H9 (cell line): ENCODE measurements at regions not wholly inside any gene's neighbourhood (a gene's known extent, or its start where the extent isn't known, plus 50 kb on each side); places are given as distances from the start of the nearest gene placed in this dataset.

Source experiments
- DNase-seq: peaks from one replicate; pipeline ENCODE4 v3.0.0-alpha.2; 2017
- H2AFZ ChIP-seq: one replicate; pipeline ENCODE4 v1.6.1; 2013; ENCODE audit warnings: mild to moderate bottlenecking, low read length, control low read depth, moderate library complexity
- H2AK5ac ChIP-seq: 2 replicates; pipeline ENCODE4 v1.6.1; 2013; ENCODE audit warnings: low read length, control low read depth, mixed read lengths; ENCODE audit not compliant: insufficient read length
- H2BK120ac ChIP-seq: one replicate; pipeline ENCODE4 v1.6.1; 2013; ENCODE audit warnings: low read depth, mild to moderate bottlenecking, low read length, control low read depth, inconsistent platforms; ENCODE audit not compliant: poor library complexity, severe bottlenecking
- H2BK12ac ChIP-seq: 2 replicates; pipeline ENCODE4 v1.6.1; 2013; ENCODE audit warnings: low read length, control low read depth, mixed read lengths, low read depth; ENCODE audit not compliant: insufficient read length
- H2BK15ac ChIP-seq: 2 replicates; pipeline ENCODE4 v1.6.1; 2013; ENCODE audit warnings: low read depth, low read length, control low read depth
- H2BK20ac ChIP-seq: one replicate; pipeline ENCODE4 v1.6.1; 2013; ENCODE audit warnings: low read depth, mild to moderate bottlenecking, low read length, control low read depth, inconsistent platforms; ENCODE audit not compliant: poor library complexity, severe bottlenecking
- H2BK5ac ChIP-seq: 2 replicates; pipeline ENCODE4 v1.6.1; 2013; ENCODE audit warnings: low read length, control low read depth, mixed read lengths; ENCODE audit not compliant: insufficient read length
- H3K14ac ChIP-seq: 2 replicates; pipeline ENCODE4 v1.6.1; 2013; ENCODE audit warnings: low read length, control low read depth; ENCODE audit not compliant: insufficient read depth
- H3K18ac ChIP-seq: 2 replicates; pipeline ENCODE4 v1.6.1; 2013; ENCODE audit warnings: low read depth, mild to moderate bottlenecking, mixed read lengths, low read length, control low read depth; ENCODE audit not compliant: insufficient read length
- H3K23ac ChIP-seq: 2 replicates; pipeline ENCODE4 v1.6.1; 2013; ENCODE audit warnings: low read length, control low read depth, mixed read lengths, low read depth; ENCODE audit not compliant: insufficient read length
- H3K23me2 ChIP-seq: 2 replicates; pipeline ENCODE4 v1.6.1; 2013; ENCODE audit warnings: low read depth, mild to moderate bottlenecking, mixed read lengths, low read length, control low read depth; ENCODE audit not compliant: insufficient read length, poor library complexity, severe bottlenecking
- H3K27ac ChIP-seq: 2 replicates; pipeline ENCODE4 v1.5.1; 2013; ENCODE audit warnings: low read length, control low read depth, mixed read lengths, low read depth; ENCODE audit not compliant: insufficient read length
- H3K27me3 ChIP-seq: 2 replicates; pipeline ENCODE4 v1.6.1; 2013; ENCODE audit warnings: low read length, control low read depth, inconsistent platforms; ENCODE audit not compliant: insufficient read depth
- H3K4ac ChIP-seq: 2 replicates; pipeline ENCODE4 v1.6.1; 2013; ENCODE audit warnings: low read depth, mild to moderate bottlenecking, control low read depth, inconsistent platforms, low read length, moderate library complexity
- H3K4me1 ChIP-seq: 2 replicates; pipeline ENCODE4 v1.6.1; 2013; ENCODE audit warnings: low read length, control low read depth, inconsistent platforms; ENCODE audit not compliant: insufficient read depth
- H3K4me2 ChIP-seq: 2 replicates; pipeline ENCODE4 v1.6.1; 2013; ENCODE audit warnings: low read length, control low read depth, mixed read lengths; ENCODE audit not compliant: insufficient read length, insufficient read depth
- H3K56ac ChIP-seq: 2 replicates; pipeline ENCODE4 v1.6.1; 2013; ENCODE audit warnings: low read depth, mild to moderate bottlenecking, mixed read lengths, low read length, control low read depth; ENCODE audit not compliant: insufficient read length
- H3K79me1 ChIP-seq: 2 replicates; pipeline ENCODE4 v1.6.1; 2013; ENCODE audit warnings: low read depth, mild to moderate bottlenecking, moderate library complexity, low read length, control low read depth, inconsistent platforms; ENCODE audit not compliant: insufficient read depth, poor library complexity, severe bottlenecking
- H3K79me2 ChIP-seq: 2 replicates; pipeline ENCODE4 v1.6.1; 2013; ENCODE audit warnings: low read length, control low read depth, inconsistent platforms; ENCODE audit not compliant: insufficient read depth
- H3K9ac ChIP-seq: 2 replicates; pipeline ENCODE4 v1.6.1; 2013; ENCODE audit warnings: low read length, control low read depth, mixed read lengths; ENCODE audit not compliant: insufficient read length; ENCODE audit errors: extremely low read depth
- H3K9me3 ChIP-seq: one replicate; pipeline ENCODE4 v1.6.1; 2013; ENCODE audit warnings: low read depth, low read length, inconsistent platforms; ENCODE audit not compliant: control insufficient read depth
- H3T11ph ChIP-seq: one replicate; pipeline ENCODE4 v1.6.1; 2013; ENCODE audit warnings: mild to moderate bottlenecking, low read length, control low read depth, inconsistent platforms
- H4K20me1 ChIP-seq: one replicate; pipeline ENCODE4 v1.6.1; 2013; ENCODE audit not compliant: control insufficient read depth, insufficient read length, insufficient read depth
- H4K5ac ChIP-seq: 2 replicates; pipeline ENCODE4 v1.6.1; 2013; ENCODE audit warnings: low read depth, mild to moderate bottlenecking, mixed read lengths, low read length, control low read depth; ENCODE audit not compliant: insufficient read length
- H4K8ac ChIP-seq: replicated peaks from 2 replicates; pipeline ENCODE4 v1.6.1; 2013; ENCODE audit warnings: low read length, control low read depth, mixed read lengths, low read depth; ENCODE audit not compliant: insufficient read length
- H4K91ac ChIP-seq: 2 replicates; pipeline ENCODE4 v1.6.1; 2013; ENCODE audit warnings: low read depth, mild to moderate bottlenecking, moderate library complexity, mixed read lengths, low read length, control low read depth; ENCODE audit not compliant: insufficient read length
- H3K27ac Mint-ChIP-seq, 3 experiments: 2 replicates in 2 of 3; 3 replicates in 1 of 3; pipeline ENCODE4 v1.8.0; 2020 to 2021; ENCODE audit warnings: mixed read lengths in 3 of 3, mild to moderate bottlenecking in 1 of 3, moderate library complexity in 1 of 3
- H3K27me3 Mint-ChIP-seq: 2 replicates; pipeline ENCODE4 v1.8.0; 2021; ENCODE audit warnings: low read depth, mild to moderate bottlenecking, moderate library complexity, mixed read lengths
- H3K36me3 Mint-ChIP-seq, 3 experiments: 2 replicates in 2 of 3; 3 replicates in 1 of 3; pipeline ENCODE4 v1.8.0; 2020 to 2021; ENCODE audit warnings: low read depth in 3 of 3, mixed read lengths in 3 of 3; ENCODE audit not compliant: insufficient read depth in 1 of 3
- H3K4me1 Mint-ChIP-seq, 2 experiments: 2 replicates each; pipeline ENCODE4 v1.8.0; 2020; ENCODE audit warnings: mixed read lengths in 2 of 2
- H3K4me3 Mint-ChIP-seq, 2 experiments: 2 replicates in 1 of 2; 3 replicates in 1 of 2; pipeline ENCODE4 v1.8.0; 2020 to 2021; ENCODE audit warnings: mild to moderate bottlenecking in 2 of 2, mixed read lengths in 2 of 2, moderate library complexity in 1 of 2
- H3K9me3 Mint-ChIP-seq, 2 experiments: 2 replicates in 1 of 2; 3 replicates in 1 of 2; pipeline ENCODE4 v1.8.0; 2020; ENCODE audit warnings: mild to moderate bottlenecking in 2 of 2, mixed read lengths in 2 of 2, moderate library complexity in 1 of 2
- CTCF ChIP-seq: fragments of 200-600 bp; sonication (generic); conservative IDR thresholded peaks from 3 replicates; pipeline ENCODE4 v1.8.0; 2021; ENCODE audit warnings: antibody characterized with exemption, mild to moderate bottlenecking

GRCh38 chr1:195576641-195577040 is 1031.6 kb downstream of the KCNT2 start:
- no peak overlapping the region for H3K4ac ChIP-seq
- Mint-ChIP-seq H3K9me3 (0 out of 5 replicates have a peak, but pooled peaks cover 0 to 2% of the 10 kb centered on the region in 2 experiments), H3K27ac (no peak overlapping the region), H3K4me3 (no peak overlapping the region), H3K36me3 (no peaks in the 10 kb centered on the region), H3K4me1 (no peaks in the 10 kb centered on the region), H3K27me3 (no peaks in the 10 kb centered on the region)
- H3K56ac ChIP-seq = no peak overlapping the region
- no peak overlapping the region for H2BK15ac ChIP-seq
- H4K8ac ChIP-seq = no peak overlapping the region
- H3K27me3 ChIP-seq = no peaks in the 10 kb centered on the region
- H3K9me3 ChIP-seq = no peaks in the 10 kb centered on the region
- no peak overlapping the region for H2BK5ac ChIP-seq
- H2BK12ac ChIP-seq = no peak overlapping the region
- H2BK120ac ChIP-seq = no peak overlapping the region
- no peaks in the 10 kb centered on the region for H4K20me1 ChIP-seq
- no peaks in the 10 kb centered on the region for H3K4me1 ChIP-seq
- no peak overlapping the region for H2BK20ac ChIP-seq
- TF ChIP-seq CTCF = no peak
- H3K9ac ChIP-seq = no peak overlapping the region
- no peaks in the 10 kb centered on the region for H3K79me1 ChIP-seq
- no peak overlapping the region for H3K4me2 ChIP-seq
- no peak for DNase-seq
- no peak overlapping the region for H4K5ac ChIP-seq
- H4K91ac ChIP-seq = no peak overlapping the region
- no peaks in the 10 kb centered on the region for H3K23me2 ChIP-seq
- H3T11ph ChIP-seq = no peak overlapping the region
- H2AK5ac ChIP-seq = no peak overlapping the region
- no peak overlapping the region for H3K23ac ChIP-seq
- H3K18ac ChIP-seq = no peak overlapping the region
- no peaks in the 10 kb centered on the region for H3K79me2 ChIP-seq
- no peak overlapping the region for H3K27ac ChIP-seq
- H3K14ac ChIP-seq = no peak overlapping the region
- H2AFZ ChIP-seq = no peak overlapping the region
